Activated CD8-positive, alpha-beta memory T cell treated with anti-CD3 and anti-CD28 coated beads, Interleukin-2, amount 10 ng/mL, durations not matched to agents 7 days and 5 days (primary cell): ENCODE measurements at regions not wholly inside any gene's neighbourhood (a gene's known extent, or its start where the extent isn't known, plus 50 kb on each side); places are given as distances from the start of the nearest gene placed in this dataset.

Source experiments
- ATAC-seq: fragments of 150-1000 bp; cut with Tn5 transposase; one replicate; pipeline ENCODE4 v1.10.0; 2021; ENCODE audit warnings: moderate library complexity
- CTCF ChIA-PET: fragments of 350-600 bp; sonication (Branson Sonifier 250); formaldehyde crosslinking; loops from one replicate; lab custom pipeline; 2021; ENCODE audit warnings: antibody characterized with exemption; lab: Charles Lee
- DNase-seq: peaks from one replicate; pipeline ENCODE4 v3.0.0-alpha.2; 2020
- H3K27ac Mint-ChIP-seq: one replicate; pipeline ENCODE4 v1.8.0; 2021; ENCODE audit warnings: mild to moderate bottlenecking, mixed read lengths
- H3K27me3 Mint-ChIP-seq: one replicate; pipeline ENCODE4 v1.8.0; 2021; ENCODE audit warnings: mixed read lengths
- H3K36me3 Mint-ChIP-seq: one replicate; pipeline ENCODE4 v1.8.0; 2021; ENCODE audit warnings: mild to moderate bottlenecking, mixed read lengths
- H3K4me1 Mint-ChIP-seq: one replicate; pipeline ENCODE4 v1.8.0; 2021; ENCODE audit warnings: mixed read lengths
- H3K4me3 Mint-ChIP-seq: one replicate; pipeline ENCODE4 v1.8.0; 2021; ENCODE audit warnings: mild to moderate bottlenecking, moderate library complexity, mixed read lengths
- H3K9me3 Mint-ChIP-seq: one replicate; pipeline ENCODE4 v1.8.0; 2022; ENCODE audit warnings: low read depth, mixed read lengths

GRCh38 chr5:24364711-24365110 is 280.1 kb downstream of the CDH10 start:
- Mint-ChIP-seq H3K27ac (no peak overlapping the region), H3K4me3 (no peak overlapping the region), H3K4me1 (no peaks in the 10 kb centered on the region), H3K27me3 (no peaks in the 10 kb centered on the region), H3K36me3 (peaks cover 2% of the 10 kb centered on the region), H3K9me3 (peaks cover 16% of the 10 kb centered on the region)
- CTCF ChIA-PET, result no interaction called here
- DNase-seq, result no peak
- ATAC-seq, result no peak

- H3K4me1 Mint-ChIP-seq, result no peaks in the 10 kb centered on the region
- H3K9me3 Mint-ChIP-seq, result peaks cover 16% of the 10 kb centered on the region
- no peaks in the 10 kb centered on the region for H3K27me3 Mint-ChIP-seq
- DNase-seq (no peak), ATAC-seq (no peak)
- CTCF ChIA-PET, result no interaction called here
- H3K4me3 Mint-ChIP-seq, result no peak overlapping the region
- H3K27ac Mint-ChIP-seq, result no peak overlapping the region
- H3K36me3 Mint-ChIP-seq, result peaks cover 2% of the 10 kb centered on the region
Observed at GRCh38 chr5:24365406-24365805, 279.4 kb downstream of the CDH10 start.

- Mint-ChIP-seq H3K9me3 (peaks cover 12% of the 10 kb centered on the region), H3K27ac (no peak overlapping the region), H3K27me3 (no peaks in the 10 kb centered on the region), H3K4me3 (no peak overlapping the region), H3K4me1 (no peaks in the 10 kb centered on the region), H3K36me3 (no peaks in the 10 kb centered on the region)
- ATAC-seq (no peak), DNase-seq (no peak)
- CTCF ChIA-PET, result no interaction called here
Observed at GRCh38 chr5:24367216-24367615, 277.6 kb downstream of the CDH10 start.

GRCh38 chr5:24368115-24368514 is 276.7 kb downstream of the CDH10 start:
- peaks cover 9% of the 10 kb centered on the region for H3K9me3 Mint-ChIP-seq
- no peaks in the 10 kb centered on the region for H3K36me3 Mint-ChIP-seq
- no peak overlapping the region for H3K4me3 Mint-ChIP-seq
- DNase-seq, result no peak
- H3K27ac Mint-ChIP-seq, result no peak overlapping the region
- no peak for ATAC-seq
- CTCF ChIA-PET, result no interaction called here
- H3K4me1 Mint-ChIP-seq, result no peaks in the 10 kb centered on the region
- H3K27me3 Mint-ChIP-seq, result no peaks in the 10 kb centered on the region

GRCh38 chr5:24376210-24376609 is 268.6 kb downstream of the CDH10 start:
- Mint-ChIP-seq H3K27me3 (no peaks in the 10 kb centered on the region), H3K9me3 (peaks cover 2% of the 10 kb centered on the region), H3K36me3 (no peaks in the 10 kb centered on the region), H3K27ac (no peak overlapping the region), H3K4me3 (no peak overlapping the region), H3K4me1 (no peaks in the 10 kb centered on the region)
- ATAC-seq, result no peak
- DNase-seq, result no peak
- CTCF ChIA-PET, result no interaction called here

GRCh38 chr5:24376616-24377015 is 268.2 kb downstream of the CDH10 start:
- no peaks in the 10 kb centered on the region for H3K36me3 Mint-ChIP-seq
- ATAC-seq, result no peak

GRCh38 chr5:24381861-24382489 is 262.8 kb downstream of the CDH10 start:
- DNase-seq (no peak), ATAC-seq (no peak)
- H3K4me1 Mint-ChIP-seq, result no peaks in the 10 kb centered on the region
- no peaks in the 10 kb centered on the region for H3K9me3 Mint-ChIP-seq
- no peaks in the 10 kb centered on the region for H3K27me3 Mint-ChIP-seq
- H3K4me3 Mint-ChIP-seq, result no peak overlapping the region
- no peak overlapping the region for H3K27ac Mint-ChIP-seq
- H3K36me3 Mint-ChIP-seq, result no peaks in the 10 kb centered on the region
- CTCF ChIA-PET, result no interaction called here

More at GRCh38 chr5:24376616-24377015, 268.2 kb downstream of the CDH10 start:
- CTCF ChIA-PET, result no interaction called here
- no peaks in the 10 kb centered on the region for H3K4me1 Mint-ChIP-seq
- DNase-seq, result no peak
- peaks cover 2% of the 10 kb centered on the region for H3K9me3 Mint-ChIP-seq
- no peak overlapping the region for H3K4me3 Mint-ChIP-seq
- no peaks in the 10 kb centered on the region for H3K27me3 Mint-ChIP-seq
- H3K27ac Mint-ChIP-seq, result no peak overlapping the region

GRCh38 chr5:24385070-24385469 is 259.7 kb downstream of the CDH10 start:
- DNase-seq (no peak), ATAC-seq (no peak)
- Mint-ChIP-seq H3K27me3 (no peaks in the 10 kb centered on the region), H3K36me3 (no peaks in the 10 kb centered on the region), H3K9me3 (no peaks in the 10 kb centered on the region), H3K4me1 (no peaks in the 10 kb centered on the region), H3K4me3 (no peak overlapping the region), H3K27ac (no peak overlapping the region)
- CTCF ChIA-PET, result no interaction called here

GRCh38 chr5:24385617-24386016 is 259.2 kb downstream of the CDH10 start:
- no peaks in the 10 kb centered on the region for H3K36me3 Mint-ChIP-seq
- CTCF ChIA-PET, result no interaction called here
- no peaks in the 10 kb centered on the region for H3K9me3 Mint-ChIP-seq
- no peaks in the 10 kb centered on the region for H3K27me3 Mint-ChIP-seq
- ATAC-seq, result no peak
- H3K4me3 Mint-ChIP-seq, result no peak overlapping the region
- H3K27ac Mint-ChIP-seq, result no peak overlapping the region
- no peak for DNase-seq
- no peaks in the 10 kb centered on the region for H3K4me1 Mint-ChIP-seq

GRCh38 chr5:24388448-24388847 is 256.3 kb downstream of the CDH10 start:
- H3K27ac Mint-ChIP-seq, result no peak overlapping the region
- DNase-seq (no peak), ATAC-seq (no peak)
- no peaks in the 10 kb centered on the region for H3K9me3 Mint-ChIP-seq
- no peaks in the 10 kb centered on the region for H3K27me3 Mint-ChIP-seq
- CTCF ChIA-PET, result no interaction called here
- no peak overlapping the region for H3K4me3 Mint-ChIP-seq
- no peaks in the 10 kb centered on the region for H3K36me3 Mint-ChIP-seq
- H3K4me1 Mint-ChIP-seq, result no peaks in the 10 kb centered on the region

- H3K4me3 Mint-ChIP-seq, result no peak overlapping the region
- CTCF ChIA-PET, result no interaction called here
- no peaks in the 10 kb centered on the region for H3K4me1 Mint-ChIP-seq
- H3K36me3 Mint-ChIP-seq, result no peaks in the 10 kb centered on the region
- no peak overlapping the region for H3K27ac Mint-ChIP-seq
- no peaks in the 10 kb centered on the region for H3K9me3 Mint-ChIP-seq
- ATAC-seq, result no peak
- no peaks in the 10 kb centered on the region for H3K27me3 Mint-ChIP-seq
- DNase-seq, result no peak
Observed at GRCh38 chr5:24389968-24390367, 254.8 kb downstream of the CDH10 start.

GRCh38 chr5:24391816-24392215 is 253.0 kb downstream of the CDH10 start:
- no peak for DNase-seq
- Mint-ChIP-seq H3K4me3 (no peak overlapping the region), H3K27me3 (no peaks in the 10 kb centered on the region), H3K4me1 (no peaks in the 10 kb centered on the region), H3K27ac (no peak overlapping the region), H3K9me3 (no peaks in the 10 kb centered on the region), H3K36me3 (no peaks in the 10 kb centered on the region)
- CTCF ChIA-PET, result no interaction called here
- no peak for ATAC-seq

- no peaks in the 10 kb centered on the region for H3K27me3 Mint-ChIP-seq
- CTCF ChIA-PET, result no interaction called here
- DNase-seq (no peak), ATAC-seq (no peak)
- H3K4me1 Mint-ChIP-seq, result no peaks in the 10 kb centered on the region
- no peak overlapping the region for H3K27ac Mint-ChIP-seq
- no peaks in the 10 kb centered on the region for H3K36me3 Mint-ChIP-seq
- H3K4me3 Mint-ChIP-seq, result no peak overlapping the region
- peaks cover 14% of the 10 kb centered on the region for H3K9me3 Mint-ChIP-seq
Observed at GRCh38 chr5:24397601-24398000, 247.2 kb downstream of the CDH10 start.

GRCh38 chr5:24401773-24402172 is 243.0 kb downstream of the CDH10 start:
- no peaks in the 10 kb centered on the region for H3K4me1 Mint-ChIP-seq

GRCh38 chr5:24407466-24407865 is 237.3 kb downstream of the CDH10 start:
- peaks cover 8% of the 10 kb centered on the region for H3K9me3 Mint-ChIP-seq
- DNase-seq, result no peak
- CTCF ChIA-PET, result no interaction called here
- H3K4me1 Mint-ChIP-seq, result no peaks in the 10 kb centered on the region
- H3K4me3 Mint-ChIP-seq, result no peak overlapping the region
- H3K27ac Mint-ChIP-seq, result no peak overlapping the region
- H3K27me3 Mint-ChIP-seq, result no peaks in the 10 kb centered on the region
- no peaks in the 10 kb centered on the region for H3K36me3 Mint-ChIP-seq
- no peak for ATAC-seq

More at GRCh38 chr5:24401773-24402172, 243.0 kb downstream of the CDH10 start:
- ATAC-seq (no peak), DNase-seq (no peak)
- Mint-ChIP-seq H3K27ac (no peak overlapping the region), H3K27me3 (no peaks in the 10 kb centered on the region), H3K9me3 (peaks cover 16% of the 10 kb centered on the region), H3K36me3 (no peaks in the 10 kb centered on the region), H3K4me3 (no peak overlapping the region)
- CTCF ChIA-PET, result no interaction called here
